Gastroesophageal sphincter (tissue), 3 donors: ENCODE measurements at regions not wholly inside any gene's neighbourhood (a gene's known extent, or its start where the extent isn't known, plus 50 kb on each side); places are given as distances from the start of the nearest gene placed in this dataset.

ENCODE experiments used
- POLR2A ChIP-seq, 2 donors: fragments of 450-650 bp; IDR thresholded peaks; one replicate each; pipeline ENCODE4 v1.6.1; 2017; ENCODE audit warnings: antibody characterized with exemption in 2 of 2, mild to moderate bottlenecking in 2 of 2, moderate library complexity in 1 of 2
- TF ChIP-seq, protein P1 (sequence below), 4 experiments: fragments of 200-600 bp in 2 of 4; fragments of 450-650 bp in 2 of 4; sonication (generic) in 1 of 4; IDR thresholded peaks; one replicate each; pipeline ENCODE4 v1.5.1; 2017 to 2019; ENCODE audit warnings: antibody characterized with exemption in 4 of 4, mild to moderate bottlenecking in 2 of 4, moderate library complexity in 2 of 4

DNA sequence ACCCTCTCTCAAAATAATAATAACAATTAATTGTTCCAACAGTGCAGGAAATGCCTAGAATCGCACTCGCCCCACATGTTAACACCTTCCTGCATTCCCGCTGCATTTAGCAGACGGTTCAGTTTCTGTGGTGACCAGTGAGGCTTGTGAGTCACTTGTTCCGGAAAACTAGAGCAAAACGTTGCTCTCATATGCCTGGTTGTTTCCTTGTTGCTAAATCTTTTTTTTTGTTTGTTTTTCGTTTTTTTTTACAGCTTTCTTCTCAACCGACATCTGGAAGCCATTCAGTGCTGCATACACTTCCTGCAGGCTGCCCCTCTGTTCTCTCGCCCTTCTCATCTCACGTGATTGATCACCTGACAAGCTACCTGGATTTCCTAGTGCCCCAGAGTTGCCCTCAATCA lies 56.9 kb upstream of the TMPRSS2 start:
- TF ChIP-seq POLR2A (IDR thresholded peaks at IDR 0.05) = no peak
- TF ChIP-seq, protein P1, sequence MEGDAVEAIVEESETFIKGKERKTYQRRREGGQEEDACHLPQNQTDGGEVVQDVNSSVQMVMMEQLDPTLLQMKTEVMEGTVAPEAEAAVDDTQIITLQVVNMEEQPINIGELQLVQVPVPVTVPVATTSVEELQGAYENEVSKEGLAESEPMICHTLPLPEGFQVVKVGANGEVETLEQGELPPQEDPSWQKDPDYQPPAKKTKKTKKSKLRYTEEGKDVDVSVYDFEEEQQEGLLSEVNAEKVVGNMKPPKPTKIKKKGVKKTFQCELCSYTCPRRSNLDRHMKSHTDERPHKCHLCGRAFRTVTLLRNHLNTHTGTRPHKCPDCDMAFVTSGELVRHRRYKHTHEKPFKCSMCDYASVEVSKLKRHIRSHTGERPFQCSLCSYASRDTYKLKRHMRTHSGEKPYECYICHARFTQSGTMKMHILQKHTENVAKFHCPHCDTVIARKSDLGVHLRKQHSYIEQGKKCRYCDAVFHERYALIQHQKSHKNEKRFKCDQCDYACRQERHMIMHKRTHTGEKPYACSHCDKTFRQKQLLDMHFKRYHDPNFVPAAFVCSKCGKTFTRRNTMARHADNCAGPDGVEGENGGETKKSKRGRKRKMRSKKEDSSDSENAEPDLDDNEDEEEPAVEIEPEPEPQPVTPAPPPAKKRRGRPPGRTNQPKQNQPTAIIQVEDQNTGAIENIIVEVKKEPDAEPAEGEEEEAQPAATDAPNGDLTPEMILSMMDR (IDR thresholded peaks at IDR 0.05) = no peak
